ENCODE measurements at regions not wholly inside any gene's neighbourhood (a gene's known extent, or its start where the extent isn't known, plus 50 kb on each side); places are given as distances from the start of the nearest gene placed in this dataset.

DNA sequence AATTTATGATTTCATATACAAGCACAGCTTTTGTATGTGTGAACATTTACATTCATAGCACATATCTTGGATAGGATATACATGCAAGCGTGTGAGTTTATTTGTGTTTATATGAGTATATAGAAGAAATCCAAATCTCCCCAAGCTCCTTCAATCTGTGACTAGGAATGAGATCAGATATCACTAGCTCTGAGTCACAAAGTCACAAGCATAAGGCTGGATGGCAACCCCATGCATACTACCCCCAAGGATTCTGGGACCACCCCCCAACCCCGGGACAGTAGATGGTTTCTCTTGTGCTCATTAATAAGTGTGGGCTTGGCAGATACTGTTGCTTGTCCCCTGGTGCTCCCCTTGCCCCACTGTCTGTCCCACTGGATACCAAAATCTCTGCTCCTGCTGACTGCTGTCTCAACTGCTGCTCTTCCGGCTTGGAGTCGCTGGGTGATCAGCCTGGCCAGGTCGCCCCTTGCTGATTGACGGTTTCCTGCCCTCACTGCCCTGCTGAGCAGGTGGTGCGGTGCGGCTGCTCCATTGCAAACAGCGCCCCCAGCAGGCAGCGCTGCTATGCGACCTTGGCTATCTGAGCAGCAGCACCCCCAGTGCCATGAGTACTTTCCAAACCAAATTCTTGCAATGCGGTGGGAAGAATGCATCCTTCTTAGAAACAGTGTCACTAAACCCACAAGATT is 279.4 kb downstream of the CD83 start:
- Histone ChIP-seq H3K4me3 (no peak overlapping the region), H3K27ac (no peak overlapping the region), H3K4me1 (no peaks in the 10 kb centered on the region), H3K9me3 (no peaks in the 10 kb centered on the region), H3K27me3 (no peaks in the 10 kb centered on the region), H3K36me3 (no peaks in the 10 kb centered on the region)
- DNase-seq (ENCODE audit: low spot score): no peak
- TF ChIP-seq, protein P1, sequence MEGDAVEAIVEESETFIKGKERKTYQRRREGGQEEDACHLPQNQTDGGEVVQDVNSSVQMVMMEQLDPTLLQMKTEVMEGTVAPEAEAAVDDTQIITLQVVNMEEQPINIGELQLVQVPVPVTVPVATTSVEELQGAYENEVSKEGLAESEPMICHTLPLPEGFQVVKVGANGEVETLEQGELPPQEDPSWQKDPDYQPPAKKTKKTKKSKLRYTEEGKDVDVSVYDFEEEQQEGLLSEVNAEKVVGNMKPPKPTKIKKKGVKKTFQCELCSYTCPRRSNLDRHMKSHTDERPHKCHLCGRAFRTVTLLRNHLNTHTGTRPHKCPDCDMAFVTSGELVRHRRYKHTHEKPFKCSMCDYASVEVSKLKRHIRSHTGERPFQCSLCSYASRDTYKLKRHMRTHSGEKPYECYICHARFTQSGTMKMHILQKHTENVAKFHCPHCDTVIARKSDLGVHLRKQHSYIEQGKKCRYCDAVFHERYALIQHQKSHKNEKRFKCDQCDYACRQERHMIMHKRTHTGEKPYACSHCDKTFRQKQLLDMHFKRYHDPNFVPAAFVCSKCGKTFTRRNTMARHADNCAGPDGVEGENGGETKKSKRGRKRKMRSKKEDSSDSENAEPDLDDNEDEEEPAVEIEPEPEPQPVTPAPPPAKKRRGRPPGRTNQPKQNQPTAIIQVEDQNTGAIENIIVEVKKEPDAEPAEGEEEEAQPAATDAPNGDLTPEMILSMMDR (IDR thresholded peaks at IDR 0.05): peak in 1 of 2 donors; percentile 31

DNA sequence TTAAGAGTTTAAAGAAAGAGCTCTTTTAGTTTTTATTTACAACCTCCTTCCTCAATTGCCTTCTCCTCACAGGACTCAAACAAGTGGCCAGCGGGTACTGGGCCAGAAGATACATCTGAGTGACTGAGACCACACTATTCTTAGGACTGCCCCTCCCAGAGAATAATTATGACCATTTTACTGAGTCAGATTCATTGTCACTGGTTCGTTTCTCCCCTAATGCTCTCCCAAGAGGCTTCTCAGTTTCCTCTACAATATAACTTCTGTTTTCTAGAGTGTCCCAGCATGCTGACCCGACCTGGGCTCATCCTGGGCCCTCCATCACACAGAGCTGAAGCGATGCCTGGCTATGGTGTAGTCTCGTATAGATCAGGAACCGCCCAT is 279.9 kb downstream of the CD83 start:
- Histone ChIP-seq H3K27ac (no peak overlapping the region), H3K4me1 (no peaks in the 10 kb centered on the region), H3K4me3 (no peak overlapping the region), H3K36me3 (no peaks in the 10 kb centered on the region), H3K27me3 (no peaks in the 10 kb centered on the region), H3K9me3 (no peaks in the 10 kb centered on the region)
- TF ChIP-seq, protein P1 (IDR thresholded peaks at IDR 0.05): no peak
- no peak for DNase-seq (ENCODE audit: low spot score)

DNA sequence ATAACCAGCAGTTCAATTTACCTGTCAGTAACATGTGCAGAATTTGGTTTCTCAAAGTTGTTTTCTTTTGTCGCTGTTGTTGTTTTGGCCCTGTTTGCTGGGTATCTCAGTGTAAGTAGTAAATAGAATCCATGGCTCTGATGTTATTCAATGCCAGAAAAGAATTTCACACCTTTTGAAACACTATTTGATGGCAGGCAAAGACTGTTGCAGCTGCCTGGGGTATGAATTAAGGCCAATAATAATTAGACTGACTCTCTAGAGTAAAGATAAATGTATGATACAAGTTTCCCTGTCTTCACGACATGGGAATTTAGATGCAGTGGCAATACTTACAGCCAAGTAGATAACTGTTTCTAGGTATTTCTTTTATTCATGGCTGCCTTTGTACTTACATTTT is 281.4 kb downstream of the CD83 start:
- H3K9me3 ChIP-seq: no peaks in the 10 kb centered on the region
- no peak for DNase-seq (ENCODE audit: low spot score)
- H3K27ac ChIP-seq: peak overlapping the region in 1 of 2 donors; percentile 11
- H3K4me3 ChIP-seq: no peak overlapping the region
- H3K36me3 ChIP-seq: no peaks in the 10 kb centered on the region
- no peaks in the 10 kb centered on the region for H3K27me3 ChIP-seq
- TF ChIP-seq, protein P1 (IDR thresholded peaks at IDR 0.05): no peak
- H3K4me1 ChIP-seq: no peaks in the 10 kb centered on the region

DNA sequence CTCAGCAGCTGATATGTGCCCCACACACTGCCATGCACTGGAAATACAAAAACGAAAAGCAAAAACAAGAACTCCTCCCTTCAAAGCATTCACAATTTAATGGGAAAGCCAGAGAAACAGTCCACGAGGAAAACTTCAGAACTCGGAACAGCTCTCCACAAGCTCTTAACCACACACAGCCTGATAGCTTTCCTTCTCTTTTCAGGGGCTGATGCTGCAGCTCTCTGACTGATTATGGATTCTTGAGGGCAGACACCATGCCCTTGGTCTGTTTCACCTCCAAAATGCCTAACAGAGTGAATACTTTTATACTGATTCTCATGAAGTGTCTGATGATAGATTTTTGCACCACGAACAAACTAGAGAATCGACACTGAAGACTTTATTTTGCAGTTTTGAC is 282.1 kb downstream of the CD83 start:
- H3K4me3 ChIP-seq: no peak overlapping the region
- H3K27me3 ChIP-seq: no peaks in the 10 kb centered on the region
- no peaks in the 10 kb centered on the region for H3K9me3 ChIP-seq
- no peak overlapping the region for H3K27ac ChIP-seq
- H3K4me1 ChIP-seq: no peaks in the 10 kb centered on the region
- TF ChIP-seq, protein P1 (IDR thresholded peaks at IDR 0.05): no peak
- no peak for DNase-seq (ENCODE audit: low spot score)
- no peaks in the 10 kb centered on the region for H3K36me3 ChIP-seq

DNA sequence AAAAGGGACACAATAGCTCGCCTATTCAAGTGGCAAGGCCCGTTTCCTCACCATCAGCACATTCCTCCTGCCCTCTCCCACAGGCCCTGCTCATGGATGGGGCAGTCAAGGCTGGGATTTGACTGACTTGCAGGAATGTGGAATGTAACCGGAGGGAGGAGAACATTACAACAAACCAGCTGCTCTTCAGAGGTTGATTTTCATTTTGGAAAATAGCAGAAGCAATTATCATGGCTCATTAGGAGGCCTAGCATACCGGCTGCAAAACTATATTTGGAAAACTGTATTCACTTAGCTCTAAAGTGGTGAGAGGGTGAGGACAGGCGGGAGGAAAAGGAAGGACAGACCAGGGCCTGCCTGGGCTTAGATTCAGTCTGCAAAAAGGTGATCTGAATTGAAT is 283.7 kb downstream of the CD83 start:
- Histone ChIP-seq H3K9me3 (no peaks in the 10 kb centered on the region), H3K27ac (peak overlapping the region in 1 of 2 donors; percentile 62), H3K27me3 (no peaks in the 10 kb centered on the region), H3K4me1 (no peaks in the 10 kb centered on the region), H3K36me3 (no peaks in the 10 kb centered on the region), H3K4me3 (no peak overlapping the region)
- DNase-seq (ENCODE audit: low spot score): no peak
- TF ChIP-seq, protein P1 (IDR thresholded peaks at IDR 0.05): no peak

All from right atrium auricular region (tissue), 2 donors.